Activated T-helper 17 cell treated with anti-CD3 and anti-CD28 coated beads, Interleukin-2, amount 50 U/mL, for 72 hours (primary cell): ENCODE measurements at regions not wholly inside any gene's neighbourhood (a gene's known extent, or its start where the extent isn't known, plus 50 kb on each side); places are given as distances from the start of the nearest gene placed in this dataset.
"Not testable (repeated sequence)": the region's sequence is repeated elsewhere in the genome, so short reads cannot be mapped to it uniquely, and the experiment has no call there.

Experiments
- ATAC-seq: fragments of 150-1000 bp; cut with Tn5 transposase; replicated peaks from 2 replicates; pipeline ENCODE4 v1.10.0; 2021; ENCODE audit warnings: mild to moderate bottlenecking, moderate library complexity
- H3K27ac Mint-ChIP-seq: one replicate; pipeline ENCODE4 v1.8.0; 2022; ENCODE audit warnings: mixed read lengths
- H3K27me3 Mint-ChIP-seq: one replicate; pipeline ENCODE4 v1.8.0; 2022; ENCODE audit warnings: mixed read lengths
- H3K36me3 Mint-ChIP-seq: one replicate; pipeline ENCODE4 v1.8.0; 2022; ENCODE audit warnings: low read depth, mild to moderate bottlenecking, mixed read lengths
- H3K4me1 Mint-ChIP-seq: one replicate; pipeline ENCODE4 v1.8.0; 2022; ENCODE audit warnings: mixed read lengths
- H3K4me3 Mint-ChIP-seq: one replicate; pipeline ENCODE4 v1.8.0; 2022; ENCODE audit warnings: mild to moderate bottlenecking, mixed read lengths
- H3K9me3 Mint-ChIP-seq: one replicate; pipeline ENCODE4 v1.8.0; 2022; ENCODE audit warnings: mixed read lengths

DNA sequence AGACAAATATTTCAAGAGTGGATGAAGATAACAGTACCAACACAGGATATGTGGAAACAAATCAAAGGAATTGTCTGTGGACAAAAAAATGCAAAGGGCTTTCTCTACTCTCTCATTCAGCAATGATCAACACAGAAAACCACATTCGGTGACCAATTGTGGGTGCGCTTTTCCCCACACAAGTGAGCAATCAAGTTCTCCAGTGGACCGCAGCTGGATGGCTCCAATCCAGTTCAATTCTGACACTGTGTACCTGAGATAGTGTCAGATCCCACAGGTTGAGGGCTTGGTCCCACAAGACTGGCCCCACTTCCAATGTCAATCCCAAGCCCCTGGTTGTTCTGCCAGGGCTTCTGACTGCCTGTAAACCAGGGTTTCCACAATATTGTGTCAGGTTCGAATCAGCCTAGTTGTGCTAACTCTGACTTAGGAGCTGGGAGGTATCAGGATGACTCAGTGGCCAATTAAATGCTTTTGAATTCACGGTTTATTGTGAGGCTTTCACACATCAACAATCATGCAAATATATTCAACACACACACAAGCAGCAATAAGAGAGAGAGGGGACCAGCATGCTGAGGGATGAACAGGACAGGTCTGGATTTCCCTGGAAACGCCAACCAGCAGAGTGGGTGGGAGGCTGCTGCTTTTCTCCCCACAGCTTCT is 87.0 kb upstream of the BTG3 start:
- Mint-ChIP-seq H3K27ac (no peak overlapping the region), H3K9me3 (peaks cover 4% of the 10 kb centered on the region), H3K4me1 (peaks cover 9% of the 10 kb centered on the region), H3K27me3 (no peaks in the 10 kb centered on the region), H3K36me3 (no peaks in the 10 kb centered on the region), H3K4me3 (no peak overlapping the region)
- ATAC-seq, result peak; percentile 56

DNA sequence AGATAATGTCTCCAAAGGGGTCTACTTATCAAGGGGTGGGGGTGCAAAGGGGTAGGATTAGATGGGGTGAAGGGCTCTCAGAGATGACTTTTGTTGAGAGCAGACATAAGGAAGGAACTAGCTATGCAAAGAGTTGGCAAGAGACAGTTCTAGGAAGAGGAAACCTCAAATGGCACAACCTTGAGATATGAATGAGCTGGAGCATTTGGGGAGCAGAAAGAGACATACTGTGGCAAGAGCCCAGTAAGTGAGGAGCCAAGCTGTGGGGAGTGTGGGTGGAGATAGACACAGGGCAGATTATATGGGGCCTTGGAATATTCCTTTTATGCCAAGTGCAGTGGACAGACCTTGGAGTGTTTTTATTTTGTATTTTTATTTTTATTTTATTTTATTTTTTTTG is 84.8 kb upstream of the BTG3 start:
- Mint-ChIP-seq H3K4me1 (peaks cover 9% of the 10 kb centered on the region), H3K27ac (peak overlapping the region; percentile 10), H3K4me3 (no peak overlapping the region), H3K9me3 (peaks cover 4% of the 10 kb centered on the region), H3K36me3 (no peaks in the 10 kb centered on the region), H3K27me3 (no peaks in the 10 kb centered on the region)
- peak; percentile 73 for ATAC-seq

DNA sequence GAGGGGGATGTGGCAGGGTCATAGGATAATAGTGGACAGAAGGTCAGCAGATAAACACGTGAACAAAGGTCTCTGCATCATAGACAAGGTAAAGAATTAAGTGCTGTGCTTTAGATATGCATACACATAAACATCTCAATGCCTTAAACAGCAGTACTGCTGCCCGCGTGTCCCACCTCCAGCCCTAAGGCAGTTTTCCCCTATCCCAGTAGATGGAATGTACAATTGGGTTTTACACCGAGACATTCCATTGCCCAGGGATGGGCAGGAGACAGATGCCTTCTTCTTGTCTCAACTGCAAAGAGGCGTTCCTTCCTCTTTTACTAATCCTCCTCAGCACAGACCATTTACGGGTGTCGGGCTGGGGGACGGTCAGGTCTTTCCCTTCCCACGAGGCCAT is 81.7 kb upstream of the BTG3 start:
- not testable (repeated sequence) for H3K36me3 Mint-ChIP-seq, H3K27ac Mint-ChIP-seq, H3K27me3 Mint-ChIP-seq, ATAC-seq, H3K4me3 Mint-ChIP-seq, H3K9me3 Mint-ChIP-seq
- H3K4me1 Mint-ChIP-seq, result peaks cover 13% of the 10 kb centered on the region

DNA sequence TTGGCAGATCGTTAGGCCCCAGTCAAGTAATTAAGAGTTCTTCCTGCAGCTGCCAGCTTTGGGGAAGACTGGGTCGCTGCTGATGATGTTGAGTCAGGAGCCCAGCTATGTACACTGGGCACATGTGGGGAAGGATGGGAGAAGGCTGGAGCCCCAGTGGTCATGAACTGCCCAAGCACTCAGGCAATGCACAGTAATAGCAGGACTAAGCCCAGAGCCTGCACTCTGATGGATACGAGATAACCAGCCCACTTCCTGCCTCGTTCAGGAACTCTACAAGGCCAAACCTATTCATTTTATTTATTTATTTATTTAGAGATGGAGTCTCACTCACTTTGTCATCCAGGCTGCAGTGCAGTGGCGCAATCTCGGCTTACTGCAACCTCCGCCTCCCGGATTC is 81.1 kb upstream of the BTG3 start:
- Mint-ChIP-seq H3K9me3 (peaks cover 4% of the 10 kb centered on the region), H3K27ac (no peak overlapping the region), H3K4me3 (no peak overlapping the region), H3K27me3 (no peaks in the 10 kb centered on the region), H3K4me1 (peaks cover 14% of the 10 kb centered on the region), H3K36me3 (no peaks in the 10 kb centered on the region)
- peak; percentile 36 for ATAC-seq

DNA sequence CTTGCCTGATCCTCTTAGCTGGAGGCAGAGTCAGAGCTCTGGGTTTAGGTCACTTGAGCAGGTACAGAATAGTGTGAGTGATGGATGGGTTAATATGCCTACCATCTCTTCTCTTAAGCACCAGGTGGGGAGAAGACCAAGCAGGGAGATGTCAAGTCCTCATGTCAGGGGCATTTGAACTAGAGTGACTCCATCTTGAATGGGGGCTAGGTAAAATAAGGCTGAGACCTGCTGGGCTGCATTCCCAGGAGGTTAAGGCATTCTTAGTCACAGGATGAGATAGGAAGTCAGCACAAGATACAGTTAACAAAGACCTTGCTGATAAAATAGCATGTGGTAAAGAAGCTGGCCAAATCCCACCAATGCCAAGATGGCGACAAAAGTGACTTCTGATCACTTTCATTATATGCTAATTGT is 77.4 kb upstream of the BTG3 start:
- Mint-ChIP-seq H3K4me3 (no peak overlapping the region), H3K9me3 (peaks cover 7% of the 10 kb centered on the region), H3K27ac (no peak overlapping the region), H3K4me1 (peaks cover 16% of the 10 kb centered on the region), H3K27me3 (no peaks in the 10 kb centered on the region), H3K36me3 (no peaks in the 10 kb centered on the region)
- no peak for ATAC-seq

DNA sequence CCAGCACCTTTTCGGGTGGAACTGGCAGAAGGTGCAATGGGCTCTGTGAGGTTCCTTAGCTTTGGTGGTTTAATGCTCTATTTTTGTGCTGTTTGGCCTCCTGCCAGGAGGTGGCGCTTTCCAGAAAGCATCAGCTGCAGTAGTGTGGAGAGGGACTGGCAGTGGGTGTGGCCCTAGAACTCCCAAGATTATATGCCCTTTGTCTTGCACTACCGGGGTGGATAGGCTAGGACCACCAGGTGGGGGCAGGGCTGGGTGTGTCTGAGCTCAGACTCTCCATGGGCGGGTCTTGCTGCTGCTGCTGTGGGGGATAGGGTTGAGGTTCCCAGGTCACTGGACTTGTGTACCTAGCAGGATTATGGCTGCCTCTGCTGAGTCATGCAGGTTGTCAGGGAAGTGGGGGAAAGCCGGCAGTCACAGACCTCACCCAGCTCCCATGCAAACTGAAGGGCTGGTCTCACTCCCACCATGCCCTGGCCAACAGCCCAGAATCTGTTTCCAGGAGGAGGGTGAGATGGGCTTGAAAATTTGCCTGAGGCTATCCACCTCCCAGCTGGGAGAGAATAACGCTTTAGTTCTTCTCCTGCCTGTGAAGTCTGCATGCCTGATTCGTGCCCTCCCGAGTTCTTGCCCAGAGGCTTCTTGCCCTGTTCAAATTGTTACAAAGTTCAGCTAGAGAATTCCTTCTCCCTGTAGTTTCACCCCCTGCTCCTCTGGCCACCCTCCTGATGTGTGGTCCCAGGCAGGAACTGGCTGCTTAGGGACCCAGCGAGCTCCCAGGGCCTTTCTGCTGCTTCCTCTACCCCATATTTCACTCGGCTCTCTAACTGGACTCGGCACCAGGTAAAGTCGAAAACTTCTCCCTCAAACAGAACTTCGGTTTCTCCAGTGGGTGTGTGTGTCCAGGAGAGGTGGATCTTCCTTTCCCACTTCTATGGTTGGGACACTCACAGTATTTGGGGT is 76.5 kb upstream of the BTG3 start:
- peak; percentile 16 for ATAC-seq

DNA sequence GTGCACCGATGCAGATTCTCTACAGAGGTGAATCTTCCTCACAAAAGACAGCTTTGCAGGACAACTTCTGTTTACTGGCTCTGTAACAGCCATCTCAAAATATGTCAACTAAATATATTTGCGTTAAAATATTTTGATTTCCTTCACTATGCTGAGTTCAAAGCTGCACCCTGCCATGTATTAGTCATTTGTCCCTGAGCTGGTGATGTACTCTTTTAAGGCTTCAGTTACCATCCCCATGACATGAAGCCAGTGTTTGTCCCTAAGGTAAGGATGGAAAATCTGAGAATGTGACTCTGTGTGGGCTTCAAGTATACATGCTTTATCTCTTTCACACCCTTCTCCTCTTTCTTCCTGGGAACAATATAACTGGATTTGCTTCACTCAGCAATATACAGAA is 70.2 kb upstream of the BTG3 start:
- peak; percentile 42 for ATAC-seq
- no peak overlapping the region for H3K27ac Mint-ChIP-seq
- no peaks in the 10 kb centered on the region for H3K27me3 Mint-ChIP-seq
- peaks cover 11% of the 10 kb centered on the region for H3K4me1 Mint-ChIP-seq
- no peak overlapping the region for H3K4me3 Mint-ChIP-seq
- no peaks in the 10 kb centered on the region for H3K36me3 Mint-ChIP-seq
- peaks cover 7% of the 10 kb centered on the region for H3K9me3 Mint-ChIP-seq

More for the DNA sequence above, 76.5 kb upstream of the BTG3 start:
- Mint-ChIP-seq H3K36me3 (no peaks in the 10 kb centered on the region), H3K27me3 (no peaks in the 10 kb centered on the region), H3K4me3 (no peak overlapping the region), H3K4me1 (peaks cover 16% of the 10 kb centered on the region), H3K27ac (no peak overlapping the region), H3K9me3 (peaks cover 7% of the 10 kb centered on the region)

DNA sequence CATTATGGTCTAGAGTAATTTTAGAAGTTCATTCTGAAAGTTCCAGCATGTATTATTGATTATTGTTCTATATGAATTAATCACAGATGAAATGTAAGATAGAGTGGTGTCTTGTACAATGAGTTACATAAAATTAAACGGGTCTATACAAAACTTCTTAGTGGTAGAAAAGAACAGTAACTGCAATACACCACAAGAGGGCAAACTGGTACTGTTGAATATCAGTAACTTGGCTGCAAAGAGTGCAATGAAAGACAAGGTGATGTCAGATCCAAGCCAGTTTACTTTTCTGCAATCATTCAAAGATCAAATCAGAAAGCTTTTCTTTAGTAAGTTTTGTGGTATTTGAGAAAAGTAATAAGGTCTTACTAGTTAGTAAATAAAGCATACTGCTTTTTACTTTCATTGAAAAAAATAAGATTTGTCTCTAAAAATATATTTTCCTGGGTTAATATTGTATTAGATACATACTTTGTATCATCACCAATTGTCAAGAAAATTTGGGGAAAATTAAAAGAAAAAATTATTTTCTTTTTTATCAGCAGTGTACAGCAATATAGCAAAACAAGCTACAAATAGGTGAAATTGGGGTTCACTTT is 66.4 kb upstream of the BTG3 start:
- Mint-ChIP-seq H3K36me3 (no peaks in the 10 kb centered on the region), H3K9me3 (no peaks in the 10 kb centered on the region), H3K27ac (no peak overlapping the region), H3K27me3 (no peaks in the 10 kb centered on the region), H3K4me1 (no peaks in the 10 kb centered on the region), H3K4me3 (no peak overlapping the region)
- ATAC-seq, result peak; percentile 80

DNA sequence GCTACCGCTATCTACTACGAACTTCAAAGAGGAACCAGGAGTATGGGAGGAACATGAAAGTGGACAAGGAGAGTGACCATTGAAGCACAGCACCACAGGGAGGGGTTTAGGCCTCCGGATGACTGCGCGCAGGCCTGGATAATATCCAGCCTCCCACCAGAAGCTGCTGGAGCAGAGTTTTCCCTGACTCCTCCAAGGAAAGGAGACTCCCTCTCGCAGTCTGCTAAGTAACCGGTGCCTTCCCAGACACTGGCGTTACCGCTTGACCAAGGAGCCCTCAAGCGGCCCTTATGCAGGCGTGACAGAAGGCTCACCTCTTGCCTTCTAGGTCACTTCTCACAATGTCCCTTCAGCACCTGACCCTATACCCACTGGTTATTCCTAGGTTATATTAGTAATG is 64.2 kb upstream of the BTG3 start:
- not testable (repeated sequence) for H3K4me1 Mint-ChIP-seq, H3K4me3 Mint-ChIP-seq, H3K27ac Mint-ChIP-seq, H3K36me3 Mint-ChIP-seq, ATAC-seq, H3K27me3 Mint-ChIP-seq, H3K9me3 Mint-ChIP-seq

DNA sequence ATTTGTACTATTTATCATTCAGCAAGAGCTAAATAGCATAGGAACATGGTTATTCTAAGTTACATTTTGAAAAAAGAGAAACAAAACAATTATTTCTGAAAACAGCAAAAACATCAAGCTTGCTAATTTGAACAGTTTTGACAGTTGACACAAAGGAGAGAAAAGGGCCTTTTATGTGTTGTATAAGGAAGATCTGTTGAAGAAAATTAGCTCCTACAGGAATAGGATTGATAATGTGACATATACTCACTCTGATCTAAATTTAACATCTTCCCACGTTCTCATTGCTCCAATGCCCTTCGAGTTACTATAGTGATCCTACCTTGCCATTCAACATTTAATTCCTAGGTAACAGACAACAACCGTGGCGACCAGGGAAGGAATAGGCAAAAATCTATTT is 61.4 kb upstream of the BTG3 start:
- Mint-ChIP-seq H3K27ac (no peak overlapping the region), H3K9me3 (no peaks in the 10 kb centered on the region), H3K4me1 (no peaks in the 10 kb centered on the region), H3K27me3 (peaks cover 11% of the 10 kb centered on the region), H3K36me3 (no peaks in the 10 kb centered on the region), H3K4me3 (no peak overlapping the region)
- no peak for ATAC-seq

DNA sequence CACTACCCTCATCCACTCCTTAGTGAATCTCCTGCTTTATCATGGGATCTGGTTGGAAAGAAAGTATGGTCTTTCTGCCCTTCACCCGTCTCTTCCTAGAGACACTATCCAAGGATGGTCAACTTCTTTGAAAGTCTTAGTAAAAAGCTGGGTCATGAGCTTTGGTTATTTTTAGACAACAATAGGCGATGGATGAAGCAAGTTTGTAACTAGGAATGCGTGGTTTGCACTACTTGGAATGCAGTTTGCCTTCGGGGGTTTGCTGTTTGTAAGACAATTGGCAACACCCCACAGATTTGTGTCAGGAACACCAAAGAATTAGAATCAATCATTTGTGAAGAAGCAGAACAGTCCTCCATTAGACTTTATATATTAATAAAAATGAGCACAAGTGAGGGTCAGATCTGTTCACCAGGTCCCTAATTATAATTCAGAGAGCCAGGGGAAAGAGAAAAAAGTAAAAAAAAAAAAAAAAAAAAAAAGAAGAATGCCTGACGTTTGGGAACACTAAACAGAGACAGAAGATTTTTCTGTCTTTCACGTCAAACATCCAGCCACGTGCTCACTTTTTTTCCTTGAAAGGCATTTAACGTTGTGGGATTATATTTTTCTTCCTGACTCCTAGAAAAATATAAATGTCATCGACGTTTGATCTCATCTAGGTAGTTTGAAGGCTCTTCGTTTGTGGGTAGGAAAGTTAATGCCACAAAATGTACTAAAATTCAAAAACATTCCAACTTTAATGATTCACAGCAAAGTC is 60.7 kb upstream of the BTG3 start:
- no peaks in the 10 kb centered on the region for H3K9me3 Mint-ChIP-seq
- H3K4me3 Mint-ChIP-seq, result no peak overlapping the region
- no peak overlapping the region for H3K27ac Mint-ChIP-seq
- peaks cover 11% of the 10 kb centered on the region for H3K27me3 Mint-ChIP-seq
- no peaks in the 10 kb centered on the region for H3K36me3 Mint-ChIP-seq
- no peaks in the 10 kb centered on the region for H3K4me1 Mint-ChIP-seq
- ATAC-seq, result no peak

DNA sequence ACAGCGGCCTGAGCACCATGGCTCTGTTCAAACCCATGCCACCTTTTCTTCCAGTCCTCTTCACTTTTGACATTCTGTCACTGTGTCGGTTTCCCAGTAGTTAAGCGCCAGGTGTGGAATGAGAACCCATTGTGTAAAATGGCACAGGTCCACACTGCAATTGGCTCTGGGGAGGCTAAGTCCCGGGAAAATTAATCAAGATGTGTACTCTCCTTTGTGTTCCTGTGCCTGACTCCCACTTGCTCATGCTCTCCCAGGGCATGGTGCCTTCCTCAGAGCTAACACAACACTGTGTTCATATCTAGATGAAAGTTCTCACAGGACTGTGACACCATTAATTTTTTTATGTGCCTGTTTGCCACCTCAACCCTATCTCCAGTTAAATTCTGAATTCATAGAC is 59.0 kb upstream of the BTG3 start:
- no peak for ATAC-seq
- Mint-ChIP-seq H3K27me3 (peaks cover 11% of the 10 kb centered on the region), H3K9me3 (no peaks in the 10 kb centered on the region), H3K36me3 (no peaks in the 10 kb centered on the region), H3K4me3 (no peak overlapping the region), H3K27ac (no peak overlapping the region), H3K4me1 (no peaks in the 10 kb centered on the region)

DNA sequence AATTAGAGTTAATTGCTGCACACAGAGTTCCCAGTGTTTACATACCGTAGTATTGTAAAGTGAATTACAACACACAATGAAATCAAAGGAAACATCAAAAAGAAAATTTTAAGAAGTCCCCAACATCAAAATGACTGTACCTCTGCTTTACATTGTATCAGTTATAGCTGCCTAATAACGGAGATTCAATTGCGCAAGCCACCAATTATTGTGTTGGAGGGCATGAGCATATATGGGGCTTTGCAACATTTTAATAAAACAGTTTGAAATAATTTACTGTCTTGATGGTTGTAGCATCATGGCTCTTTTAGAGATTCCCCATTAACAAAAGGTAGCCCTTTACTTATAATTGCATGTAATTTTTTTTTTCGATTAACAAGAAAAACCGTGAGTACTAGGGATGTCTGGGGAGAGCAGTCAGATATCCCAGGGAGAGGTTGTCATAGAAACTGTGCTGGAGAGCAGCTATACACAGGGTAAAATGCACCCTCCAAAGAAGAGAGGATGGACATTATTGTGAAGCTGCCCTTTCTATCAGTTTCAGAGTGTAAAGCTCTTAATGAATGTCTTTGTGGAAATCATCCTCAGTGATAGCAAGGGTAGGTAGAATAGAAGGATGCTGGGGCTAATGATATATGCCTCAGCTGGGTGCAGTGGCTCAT is 55.9 kb upstream of the BTG3 start:
- no peaks in the 10 kb centered on the region for H3K36me3 Mint-ChIP-seq
- peaks cover 15% of the 10 kb centered on the region for H3K27me3 Mint-ChIP-seq
- ATAC-seq, result no peak
- H3K4me3 Mint-ChIP-seq, result no peak overlapping the region
- H3K27ac Mint-ChIP-seq, result no peak overlapping the region
- H3K4me1 Mint-ChIP-seq, result no peaks in the 10 kb centered on the region
- H3K9me3 Mint-ChIP-seq, result no peaks in the 10 kb centered on the region

DNA sequence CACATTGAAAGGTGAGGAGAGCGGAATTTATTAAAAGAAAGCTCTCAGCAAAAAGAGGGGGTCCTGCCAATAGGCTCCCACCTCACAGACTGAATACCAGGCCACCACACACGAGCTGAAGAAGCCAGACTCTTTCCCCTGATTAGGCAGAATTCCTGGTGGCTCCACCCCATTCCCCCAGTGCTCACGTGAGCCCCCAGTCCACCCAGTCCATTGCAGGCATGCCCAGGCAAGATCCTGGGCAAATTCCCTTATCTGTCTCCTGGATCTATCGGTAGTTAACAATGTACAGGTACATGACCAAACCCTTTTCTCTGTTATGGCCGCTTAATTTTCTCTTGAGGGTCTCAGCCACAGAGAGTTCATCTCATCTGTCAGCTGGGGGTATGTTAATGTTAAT is 54.6 kb upstream of the BTG3 start:
- Mint-ChIP-seq H3K36me3 (no peaks in the 10 kb centered on the region), H3K4me1 (no peaks in the 10 kb centered on the region), H3K9me3 (no peaks in the 10 kb centered on the region), H3K27me3 (peaks cover 11% of the 10 kb centered on the region), H3K4me3 (no peak overlapping the region), H3K27ac (no peak overlapping the region)
- ATAC-seq, result no peak
